SK-N-SH (cell line): ENCODE measurements at regions not wholly inside any gene's neighbourhood (a gene's known extent, or its start where the extent isn't known, plus 50 kb on each side); places are given as distances from the start of the nearest gene placed in this dataset.

ENCODE experiments used
- CTCF ChIA-PET: fragments of 300-600, 350-600 bp; formaldehyde crosslinking; extraction: SDS; loops from one replicate; lab custom pipeline; 2021; lab: Yijun Ruan, JAX
- POLR2A ChIA-PET: fragments of 350-600 bp; sonication (Branson Sonifier 250); formaldehyde crosslinking; extraction: SDS; loops from one replicate; lab custom pipeline; 2020; ENCODE audit warnings: antibody characterized with exemption, inconsistent platforms; lab: Yijun Ruan, JAX
- DNase-seq: peaks from one replicate; pipeline ENCODE4 v3.0.0; 2012
- H2AFZ ChIP-seq: fragments of 200-600 bp; sonication (generic); 2 replicates; pipeline ENCODE4 v1.8.1; 2016; ENCODE audit warnings: antibody characterized with exemption, mild to moderate bottlenecking, low read depth
- H3F3A ChIP-seq: fragments of 200-600 bp; sonication (generic); replicated peaks from 2 replicates; pipeline ENCODE3; 2016; ENCODE audit warnings: antibody characterized with exemption, mild to moderate bottlenecking; ENCODE audit not compliant: insufficient read depth
- H3K27ac ChIP-seq, 2 experiments: fragments of 200-500 bp in 1 of 2; fragments of 200-600 bp in 1 of 2; sonication (Bioruptor generic) in 1 of 2; sonication (generic), shearing (Covaris generic) in 1 of 2; 2 replicates each; pipeline versions ENCODE4 v1.5.1 to v1.6.1; 2014 to 2016; ENCODE audit warnings: low read depth in 2 of 2, inconsistent platforms in 1 of 2, low read length in 1 of 2, mild to moderate bottlenecking in 1 of 2, mixed read lengths in 1 of 2
- H3K27me3 ChIP-seq: fragments of 200-600 bp; sonication (generic), shearing (Covaris generic); 2 replicates; pipeline ENCODE4 v1.6.1; 2016; ENCODE audit warnings: mixed run types; ENCODE audit not compliant: insufficient read depth
- H3K36me3 ChIP-seq, 2 experiments: fragments of 200-500 bp in 1 of 2; fragments of 200-600 bp in 1 of 2; sonication (Bioruptor generic) in 1 of 2; sonication (generic) in 1 of 2; replicated peaks in 1 of 2; 2 replicates each; pipeline versions ENCODE3 to v1.5.1; 2014 to 2016; ENCODE audit warnings: low read length in 1 of 2, mild to moderate bottlenecking in 1 of 2; ENCODE audit not compliant: insufficient read depth in 2 of 2, control insufficient read depth in 1 of 2
- H3K4me1 ChIP-seq, 2 experiments: fragments of 200-500 bp in 1 of 2; fragments of 200-600 bp in 1 of 2; sonication (Bioruptor generic) in 1 of 2; sonication (generic), shearing (Covaris generic) in 1 of 2; 2 replicates each; pipeline versions ENCODE4 v1.5.1 to v1.6.1; 2014 to 2016; ENCODE audit warnings: low read depth in 1 of 2, low read length in 1 of 2, mixed run types in 1 of 2; ENCODE audit not compliant: insufficient read depth in 2 of 2, control insufficient read depth in 1 of 2
- H3K4me2 ChIP-seq: fragments of 200-600 bp; sonication (generic), shearing (Covaris generic); 2 replicates; pipeline ENCODE4 v1.6.1; 2017; ENCODE audit warnings: mixed run types
- H3K4me3 ChIP-seq, 2 experiments: fragments of 200-500 bp in 1 of 2; fragments of 200-600 bp in 1 of 2; sonication (Bioruptor generic) in 1 of 2; sonication (generic), shearing (Covaris generic) in 1 of 2; 2 replicates each; pipeline versions ENCODE4 v1.5.1 to v1.8.1; 2014 to 2016; ENCODE audit warnings: low read depth in 2 of 2, inconsistent platforms in 1 of 2, low read length in 1 of 2, mild to moderate bottlenecking in 1 of 2, mixed read lengths in 1 of 2, moderate library complexity in 1 of 2
- H3K79me2 ChIP-seq: fragments of 200-600 bp; sonication (generic); 2 replicates; pipeline ENCODE4 v1.8.1; 2017; ENCODE audit warnings: mild to moderate bottlenecking; ENCODE audit not compliant: insufficient read depth
- H3K9ac ChIP-seq: fragments of 200-600 bp; sonication (generic); 2 replicates; pipeline ENCODE4 v1.6.1; 2017; ENCODE audit warnings: mixed run types
- H3K9me2 ChIP-seq: fragments of 200-600 bp; sonication (generic); 2 replicates; pipeline ENCODE4 v1.6.1; 2017; ENCODE audit warnings: mixed run types
- H3K9me3 ChIP-seq: fragments of 200-600 bp; sonication (generic); 2 replicates; pipeline ENCODE4 v1.6.1; 2017; ENCODE audit warnings: mixed run types, mild to moderate bottlenecking, moderate library complexity
- H4K20me1 ChIP-seq: fragments of 200-600 bp; sonication (generic); 2 replicates; pipeline ENCODE4 v1.6.1; 2017; ENCODE audit warnings: mild to moderate bottlenecking, mixed run types; ENCODE audit not compliant: insufficient read depth
- CHD2 ChIP-seq: fragments of 150-350 bp; IDR thresholded peaks from 2 replicates; pipeline ENCODE4 v1.6.1; 2018; ENCODE audit warnings: low read length; ENCODE audit not compliant: partially characterized antibody
- CTCF ChIP-seq: fragments of 200-600 bp; sonication (generic); IDR thresholded peaks from 2 replicates; pipeline ENCODE4 v1.6.1; 2017; ENCODE audit warnings: antibody characterized with exemption, mild to moderate bottlenecking, moderate library complexity
- EP300 ChIP-seq, 2 experiments: IDR thresholded peaks; 2 replicates each; pipeline versions ENCODE4 v1.4.0 to v1.6.1; 2012; ENCODE audit warnings: borderline replicate concordance in 1 of 2, low read depth in 1 of 2, low read length in 1 of 2
- FOXJ3 ChIP-seq: sonication (generic); formaldehyde crosslinking; IDR thresholded peaks from 2 replicates; pipeline ENCODE4 v1.5.1; 2020; ENCODE audit warnings: mild to moderate bottlenecking, missing genetic modification reagents
- FOXM1 ChIP-seq: IDR thresholded peaks from 2 replicates; pipeline ENCODE4 v1.4.0; 2012; ENCODE audit warnings: low read depth, mild to moderate bottlenecking
- GABPA ChIP-seq: IDR thresholded peaks from 2 replicates; pipeline ENCODE4 v1.4.0; 2012; ENCODE audit warnings: low read depth, mild to moderate bottlenecking
- JUND ChIP-seq: IDR thresholded peaks from 2 replicates; pipeline ENCODE4 v1.4.0; 2012
- MEF2A ChIP-seq: IDR thresholded peaks from 2 replicates; pipeline ENCODE4 v1.4.0; 2012; ENCODE audit warnings: low read depth, borderline replicate concordance
- MXI1 ChIP-seq: IDR thresholded peaks from 2 replicates; pipeline ENCODE4 v1.6.1; 2012; ENCODE audit warnings: mild to moderate bottlenecking, low read depth, low read length, improper control_type of control experiment
- NRF1 ChIP-seq: IDR thresholded peaks from 2 replicates; pipeline ENCODE4 v1.6.1; 2012; ENCODE audit warnings: low read depth, mild to moderate bottlenecking, low read length
- PBX3 ChIP-seq: IDR thresholded peaks from 2 replicates; pipeline ENCODE4; 2012
- RAD21 ChIP-seq: IDR thresholded peaks from 2 replicates; pipeline ENCODE4 v1.6.1; 2012; ENCODE audit warnings: mild to moderate bottlenecking, low read length
- RCOR1 ChIP-seq: fragments of 150-350 bp; IDR thresholded peaks from 2 replicates; pipeline ENCODE4 v1.6.1; 2017; ENCODE audit warnings: antibody characterized with exemption, low read length
- REST ChIP-seq: IDR thresholded peaks from 2 replicates; pipeline ENCODE4 v1.6.1; 2012; ENCODE audit warnings: mild to moderate bottlenecking, low read depth, low read length, moderate library complexity
- RXRA ChIP-seq: IDR thresholded peaks from 2 replicates; pipeline ENCODE4 v1.4.0; 2012; ENCODE audit warnings: low read depth, mild to moderate bottlenecking, borderline replicate concordance
- SIN3A ChIP-seq: IDR thresholded peaks from 2 replicates; pipeline ENCODE4 v1.6.1; 2012; ENCODE audit warnings: low read depth, mild to moderate bottlenecking, low read length, moderate library complexity, borderline replicate concordance
- SMC3 ChIP-seq: IDR thresholded peaks from 2 replicates; pipeline ENCODE4 v1.6.1; 2012; ENCODE audit warnings: low read depth, low read length, improper control_type of control experiment
- TAF1 ChIP-seq: IDR thresholded peaks from 2 replicates; pipeline ENCODE4 v1.6.1; 2012; ENCODE audit warnings: low read depth, mild to moderate bottlenecking, low read length, moderate library complexity, borderline replicate concordance
- USF2 ChIP-seq: fragments of 150-350 bp; IDR thresholded peaks from 2 replicates; pipeline ENCODE4 v1.6.1; 2017; ENCODE audit warnings: antibody characterized with exemption, low read length, low read depth, borderline replicate concordance
- ZBTB33 ChIP-seq: IDR thresholded peaks from 2 replicates; pipeline ENCODE4 v1.4.0; 2012; ENCODE audit warnings: low read depth, borderline replicate concordance
- WGBS: methylation state at CpG from one replicate; pipeline ENCODE4 v1.1.6; 2017; ENCODE audit warnings: low lambda C conversion rate; 5-methylcytosine and 5-hydroxymethylcytosine counted together

GRCh38 chr2:7118606-7119131 lies 201.5 kb downstream of the RNF144A start:
- Histone ChIP-seq H3K9me3 (no peaks in the 10 kb centered on the region), H4K20me1 (no peaks in the 10 kb centered on the region), H3K9me2 (no peaks in the 10 kb centered on the region), H3K4me1 (peaks cover 0 to 5% of the 10 kb centered on the region in 2 experiments; a peak in 2 of 4 replicates), H3K79me2 (no peaks in the 10 kb centered on the region), H3K4me3 (no peak overlapping the region), H3K36me3 (no peaks in the 10 kb centered on the region), H3K27ac (no peak overlapping the region), H3K4me2 (no peak overlapping the region), H3K9ac (no peak overlapping the region), H3F3A (no peaks in the 10 kb centered on the region), H3K27me3 (no peaks in the 10 kb centered on the region), H2AFZ (no peak overlapping the region)
- TF ChIP-seq FOXJ3 (no peak), RCOR1 (no peak), ZBTB33 (no peak), SMC3 (no peak), USF2 (no peak), SIN3A (no peak), MEF2A (no peak), FOXM1 (no peak), RXRA (no peak), NRF1 (no peak), MXI1 (no peak), TAF1 (no peak), JUND (no peak), RAD21 (no peak), GABPA (no peak), PBX3 (no peak), REST (no peak), EP300 (IDR thresholded peaks at IDR 0.05; ENCODE audit: borderline replicate concordance in 1 of 2, low read depth in 1 of 2, low read length in 1 of 2) (no peak), CHD2 (no peak), CTCF (no peak)
- ChIA-PET POLR2A (no interaction called here), CTCF (interaction anchor here (0.6 to 5.1 kb wide), 21 partner anchors 10 to 1708 kb away, joined by 3 to 55 read pairs (median 3); no protein-coding TSS in a partner anchor)
- 69% methylated on average over 5 of the region's 5 CpGs for WGBS
- no peak for DNase-seq
